Spleen (tissue), 11 donors: ENCODE measurements at regions not wholly inside any gene's neighbourhood (a gene's known extent, or its start where the extent isn't known, plus 50 kb on each side); places are given as distances from the start of the nearest gene placed in this dataset.

Experiments used
- DNase-seq: peaks from one replicate; pipeline ENCODE4 v3.0.0-alpha.2; 2020
- H3K27ac ChIP-seq, 8 donors: fragments of 200-600 bp; sonication (generic) in 7 of 8; 1 replicate in 4 of 8; 2 replicates in 4 of 8; pipeline versions ENCODE4 v1.5.0 to v1.8.0; 2016 to 2021; ENCODE audit warnings: inconsistent platforms in 4 of 8, mild to moderate bottlenecking in 4 of 8, moderate library complexity in 1 of 8
- H3K27me3 ChIP-seq, 7 donors: fragments of 200-600 bp; sonication (generic) in 6 of 7; replicated peaks in 1 of 7; 1 replicate in 4 of 7; 2 replicates in 3 of 7; pipeline versions ENCODE4 v1.5.0 to v1.8.0; 2016 to 2021; ENCODE audit warnings: inconsistent platforms in 3 of 7, mild to moderate bottlenecking in 1 of 7
- H3K36me3 ChIP-seq, 6 donors: fragments of 200-600 bp; sonication (generic) in 5 of 6; 1 replicate in 4 of 6; 2 replicates in 2 of 6; pipeline versions ENCODE4 v1.5.0 to v1.8.0; 2016 to 2021; ENCODE audit warnings: inconsistent platforms in 2 of 6
- H3K4me1 ChIP-seq, 6 donors: fragments of 200-600 bp; sonication (generic) in 5 of 6; 1 replicate in 3 of 6; 2 replicates in 3 of 6; pipeline versions ENCODE4 v1.5.0 to v1.8.0; 2016 to 2021; ENCODE audit warnings: inconsistent platforms in 3 of 6
- H3K4me3 ChIP-seq, 8 donors: fragments of 200-600 bp; sonication (generic) in 7 of 8; 1 replicate in 4 of 8; 2 replicates in 4 of 8; pipeline versions ENCODE4 v1.5.0 to v1.8.0; 2016 to 2021; ENCODE audit warnings: inconsistent platforms in 4 of 8, mild to moderate bottlenecking in 4 of 8, moderate library complexity in 2 of 8
- H3K9me3 ChIP-seq, 8 donors: fragments of 200-600 bp; sonication (generic) in 7 of 8; 1 replicate in 4 of 8; 2 replicates in 4 of 8; pipeline versions ENCODE4 v1.5.0 to v1.8.0; 2016 to 2021; ENCODE audit warnings: inconsistent platforms in 4 of 8
- POLR2A ChIP-seq, 3 donors: fragments of 450-650 bp; IDR thresholded peaks; one replicate each; pipeline ENCODE4 v1.5.1; 2017; ENCODE audit warnings: antibody characterized with exemption in 3 of 3, mild to moderate bottlenecking in 1 of 3
- POLR2AphosphoS5 ChIP-seq, 3 donors: sonication (generic); formaldehyde crosslinking; IDR thresholded peaks; one replicate each; pipeline ENCODE4 v1.5.1; 2017; ENCODE audit warnings: antibody characterized with exemption in 3 of 3
- WGBS, 5 donors: extraction: QIAGEN DNeasy Blood & Tissue Kit in 3 of 5; methylation state at CpG; one replicate each; pipeline versions ENCODE4 v1.1.5 to v1.1.7; 2013 to 2018; 5-methylcytosine and 5-hydroxymethylcytosine counted together
- intact Hi-C: fragments of 100-400 bp; cut with DNase I; formaldehyde crosslinking; loops from one replicate; pipeline ENCODE4 v1.15.0; 2023; ENCODE audit warnings: low total_unique reads
- TF ChIP-seq, protein P1 (sequence below), 11 experiments: fragments of 200-600 bp in 7 of 11; fragments of 450-650 bp in 4 of 11; sonication (generic) in 4 of 11; IDR thresholded peaks in 8 of 11; conservative IDR thresholded peaks in 3 of 11; 1 replicate in 7 of 11; 2 replicates in 4 of 11; pipeline versions ENCODE4 v1.4.0 to v1.8.0; 2016 to 2021; ENCODE audit warnings: antibody characterized with exemption in 11 of 11, inconsistent platforms in 4 of 11, mild to moderate bottlenecking in 1 of 11
- donor health status: healthy with polysubstance abuse.
- donor health status: DM: no; HTN: no; CAD: no; lungs with moderate emphysema.
- donor health status: DM: no; HTN: no; CAD: no.
- donor health status: Bipolar disorder and iron deficiency.
- donor health status: healthy.
- donor health status: DM: no; HTN: no; CAD: no.
- donor health status: DM: yes; HTN: yes; CAD: no.

DNA sequence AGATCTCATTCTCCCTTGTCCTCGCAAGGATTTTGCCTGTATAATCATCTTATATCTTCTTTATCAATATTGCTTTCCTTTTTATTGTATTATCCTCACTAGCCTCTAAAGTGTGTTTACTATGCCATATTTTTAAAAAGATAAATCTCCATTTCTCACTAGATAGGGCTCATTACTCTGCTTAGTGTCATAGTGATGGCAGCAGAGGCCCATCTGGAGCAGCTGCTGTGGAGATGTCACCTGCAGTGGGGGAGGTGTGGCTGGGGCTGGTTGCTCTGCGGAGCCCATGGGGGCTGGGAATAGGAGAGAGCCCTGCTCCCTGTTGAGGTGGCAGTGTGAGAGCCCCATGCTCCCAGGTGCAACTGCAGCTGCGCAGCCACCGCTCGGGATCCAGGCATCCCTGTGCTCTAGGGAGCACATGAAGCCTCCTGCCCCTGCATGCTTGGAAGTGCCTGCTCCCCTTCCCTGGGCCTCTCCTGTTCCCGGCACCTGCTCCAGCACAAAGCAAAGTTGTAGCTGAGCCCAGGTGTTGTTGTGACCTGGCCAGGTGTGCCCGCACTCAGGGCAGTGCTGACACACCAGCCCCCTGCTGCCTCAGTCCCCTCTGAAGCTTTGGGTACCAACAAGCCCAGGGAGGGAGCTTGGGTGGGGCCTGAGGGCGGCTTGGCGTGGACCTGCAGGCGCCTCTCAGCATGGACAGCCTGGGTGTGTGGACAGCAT is 144.6 kb upstream of the MRPS30 start:
- H3K4me1 ChIP-seq = no peaks in the 10 kb centered on the region
- 79 to 93% (median 88%) methylated on average over 5 to 10 of the region's 10 CpGs for WGBS, 5 donors
- peaks cover 0 to 30% (median 5%) of the 10 kb centered on the region in 8 donors for H3K9me3 ChIP-seq
- no peaks in the 10 kb centered on the region for H3K36me3 ChIP-seq
- no peak overlapping the region for H3K4me3 ChIP-seq
- H3K27me3 ChIP-seq = no peaks in the 10 kb centered on the region
- intact Hi-C loops = no loop called here
- no peak overlapping the region for H3K27ac ChIP-seq
- peak; percentile 58 for DNase-seq
- TF ChIP-seq POLR2AphosphoS5 (IDR thresholded peaks at IDR 0.05) (no peak), POLR2A (IDR thresholded peaks at IDR 0.05) (no peak)
- TF ChIP-seq, protein P1, sequence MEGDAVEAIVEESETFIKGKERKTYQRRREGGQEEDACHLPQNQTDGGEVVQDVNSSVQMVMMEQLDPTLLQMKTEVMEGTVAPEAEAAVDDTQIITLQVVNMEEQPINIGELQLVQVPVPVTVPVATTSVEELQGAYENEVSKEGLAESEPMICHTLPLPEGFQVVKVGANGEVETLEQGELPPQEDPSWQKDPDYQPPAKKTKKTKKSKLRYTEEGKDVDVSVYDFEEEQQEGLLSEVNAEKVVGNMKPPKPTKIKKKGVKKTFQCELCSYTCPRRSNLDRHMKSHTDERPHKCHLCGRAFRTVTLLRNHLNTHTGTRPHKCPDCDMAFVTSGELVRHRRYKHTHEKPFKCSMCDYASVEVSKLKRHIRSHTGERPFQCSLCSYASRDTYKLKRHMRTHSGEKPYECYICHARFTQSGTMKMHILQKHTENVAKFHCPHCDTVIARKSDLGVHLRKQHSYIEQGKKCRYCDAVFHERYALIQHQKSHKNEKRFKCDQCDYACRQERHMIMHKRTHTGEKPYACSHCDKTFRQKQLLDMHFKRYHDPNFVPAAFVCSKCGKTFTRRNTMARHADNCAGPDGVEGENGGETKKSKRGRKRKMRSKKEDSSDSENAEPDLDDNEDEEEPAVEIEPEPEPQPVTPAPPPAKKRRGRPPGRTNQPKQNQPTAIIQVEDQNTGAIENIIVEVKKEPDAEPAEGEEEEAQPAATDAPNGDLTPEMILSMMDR (IDR thresholded peaks at IDR 0.05 in 8 of 11, conservative IDR thresholded peaks at IDR 0.05 in 3 of 11) = no peak

DNA sequence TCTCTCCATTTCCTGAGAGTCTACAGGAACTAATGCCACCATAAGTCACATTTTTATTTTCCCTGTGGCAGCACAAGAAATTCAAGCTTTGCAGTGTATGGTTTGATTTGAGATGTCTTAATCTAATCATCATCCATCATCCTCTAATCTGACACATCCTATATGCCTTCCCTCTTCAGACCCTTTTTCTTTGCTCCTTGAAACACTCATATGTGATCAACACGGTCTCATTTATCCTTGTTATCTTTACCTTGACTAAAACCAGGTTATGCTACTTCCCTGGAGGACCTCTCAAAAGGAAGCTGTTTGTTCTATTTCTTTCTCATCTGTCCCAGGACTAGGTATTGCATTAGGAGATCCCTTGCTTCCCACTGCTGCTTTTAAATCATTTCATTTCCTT is 146.9 kb upstream of the MRPS30 start:
- Histone ChIP-seq H3K36me3 (no peaks in the 10 kb centered on the region), H3K4me1 (no peaks in the 10 kb centered on the region), H3K4me3 (no peak overlapping the region), H3K27me3 (no peaks in the 10 kb centered on the region), H3K9me3 (peaks cover 0 to 35% (median 9%) of the 10 kb centered on the region in 8 donors), H3K27ac (no peak overlapping the region)
- 67 to 78% (median 71%) methylated on average over 1 of the region's 1 CpG for WGBS, 5 donors
- TF ChIP-seq POLR2AphosphoS5 (IDR thresholded peaks at IDR 0.05) (no peak), POLR2A (IDR thresholded peaks at IDR 0.05) (no peak)
- TF ChIP-seq, protein P1 (IDR thresholded peaks at IDR 0.05 in 8 of 11, conservative IDR thresholded peaks at IDR 0.05 in 3 of 11) = no peak
- DNase-seq = no peak
- intact Hi-C loops = no loop called here

DNA sequence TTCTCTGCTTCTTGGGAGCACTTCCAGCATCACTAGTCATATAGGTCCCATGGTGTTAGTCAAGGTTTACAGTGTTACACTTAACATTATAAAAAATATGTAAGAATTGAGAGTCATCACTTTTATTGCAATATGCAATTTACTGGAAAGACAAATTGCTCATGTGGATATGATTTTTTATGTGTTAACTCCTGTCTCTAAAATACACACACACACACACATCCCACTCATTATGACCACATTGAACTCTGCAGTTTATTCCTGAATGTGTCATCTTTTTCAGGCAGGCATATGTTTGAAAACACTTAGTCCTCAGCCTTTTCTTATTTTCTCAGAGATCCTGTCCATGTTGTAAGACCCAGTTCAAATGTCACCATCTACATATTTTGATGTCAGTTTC is 148.5 kb upstream of the MRPS30 start:
- Histone ChIP-seq H3K4me1 (no peaks in the 10 kb centered on the region), H3K4me3 (no peak overlapping the region), H3K36me3 (no peaks in the 10 kb centered on the region), H3K27me3 (no peaks in the 10 kb centered on the region), H3K9me3 (peaks cover 4 to 48% (median 25%) of the 10 kb centered on the region in 8 donors), H3K27ac (no peak overlapping the region)
- TF ChIP-seq POLR2AphosphoS5 (IDR thresholded peaks at IDR 0.05) (no peak), POLR2A (IDR thresholded peaks at IDR 0.05) (no peak)
- TF ChIP-seq, protein P1 (IDR thresholded peaks at IDR 0.05 in 8 of 11, conservative IDR thresholded peaks at IDR 0.05 in 3 of 11) = no peak
- DNase-seq = no peak
- intact Hi-C loops = no loop called here

DNA sequence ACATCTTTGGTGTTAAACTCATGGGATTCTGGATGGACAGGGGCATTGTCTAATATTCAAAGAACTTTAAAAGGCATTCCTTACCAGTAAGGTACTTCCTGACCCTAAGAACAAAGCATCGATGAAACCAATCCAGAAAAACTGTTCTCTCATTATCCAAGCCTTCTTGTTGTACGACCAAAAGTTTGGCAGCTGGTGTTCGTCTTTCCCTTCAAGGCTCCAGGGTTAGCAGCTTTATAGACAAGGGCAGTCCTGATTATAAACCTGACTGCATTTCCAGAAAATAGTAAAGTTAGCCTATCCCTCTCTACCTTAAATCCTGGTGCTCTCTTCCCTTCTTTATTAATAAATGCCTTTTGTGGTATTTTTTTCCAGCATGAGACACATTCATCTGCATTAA is 149.4 kb upstream of the MRPS30 start:
- Histone ChIP-seq H3K27ac (no peak overlapping the region), H3K9me3 (peaks cover 4 to 48% (median 29%) of the 10 kb centered on the region in 8 donors), H3K4me1 (no peaks in the 10 kb centered on the region), H3K27me3 (no peaks in the 10 kb centered on the region), H3K4me3 (no peak overlapping the region), H3K36me3 (no peaks in the 10 kb centered on the region)
- DNase-seq = no peak
- TF ChIP-seq, protein P1 (IDR thresholded peaks at IDR 0.05 in 8 of 11, conservative IDR thresholded peaks at IDR 0.05 in 3 of 11) = no peak
- TF ChIP-seq POLR2AphosphoS5 (IDR thresholded peaks at IDR 0.05) = no peak
- 49 to 64% (median 51%) methylated on average over 3 of the region's 3 CpGs for WGBS, 5 donors
- intact Hi-C loops = no loop called here
